ENCODE measurements at regions not wholly inside any gene's neighbourhood (a gene's known extent, or its start where the extent isn't known, plus 50 kb on each side); places are given as distances from the start of the nearest gene placed in this dataset.

DNA sequence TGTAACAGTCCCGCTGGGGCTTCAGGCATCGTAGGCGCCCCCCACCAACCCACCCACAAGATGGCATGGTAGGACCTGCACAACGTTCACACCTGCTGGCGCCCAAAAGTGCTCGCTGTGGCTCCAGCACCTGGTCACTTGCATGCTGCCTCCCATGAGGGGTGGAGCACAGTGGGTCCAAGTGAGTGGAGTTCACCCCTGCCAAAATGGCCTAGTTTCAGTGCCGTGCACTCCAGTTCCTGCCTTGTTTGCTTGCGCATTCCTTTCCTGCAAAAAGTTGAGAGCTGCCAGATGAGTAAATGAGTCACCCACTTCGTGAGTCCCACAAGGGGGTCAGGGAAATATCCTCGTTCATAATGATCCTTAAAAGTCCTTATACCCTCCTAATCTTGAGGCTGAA is 788.7 kb upstream of the DPPA4 start:
- no peaks in the 10 kb centered on the region for H3K27me3 ChIP-seq (ENCODE audit: control insufficient read depth, insufficient read depth, low read length)
- DNase-seq (ENCODE audit: low read depth) = no peak
- H3K36me3 ChIP-seq (ENCODE audit: control insufficient read depth, insufficient read depth, low read length) = no peaks in the 10 kb centered on the region
- TF ChIP-seq, protein P1, sequence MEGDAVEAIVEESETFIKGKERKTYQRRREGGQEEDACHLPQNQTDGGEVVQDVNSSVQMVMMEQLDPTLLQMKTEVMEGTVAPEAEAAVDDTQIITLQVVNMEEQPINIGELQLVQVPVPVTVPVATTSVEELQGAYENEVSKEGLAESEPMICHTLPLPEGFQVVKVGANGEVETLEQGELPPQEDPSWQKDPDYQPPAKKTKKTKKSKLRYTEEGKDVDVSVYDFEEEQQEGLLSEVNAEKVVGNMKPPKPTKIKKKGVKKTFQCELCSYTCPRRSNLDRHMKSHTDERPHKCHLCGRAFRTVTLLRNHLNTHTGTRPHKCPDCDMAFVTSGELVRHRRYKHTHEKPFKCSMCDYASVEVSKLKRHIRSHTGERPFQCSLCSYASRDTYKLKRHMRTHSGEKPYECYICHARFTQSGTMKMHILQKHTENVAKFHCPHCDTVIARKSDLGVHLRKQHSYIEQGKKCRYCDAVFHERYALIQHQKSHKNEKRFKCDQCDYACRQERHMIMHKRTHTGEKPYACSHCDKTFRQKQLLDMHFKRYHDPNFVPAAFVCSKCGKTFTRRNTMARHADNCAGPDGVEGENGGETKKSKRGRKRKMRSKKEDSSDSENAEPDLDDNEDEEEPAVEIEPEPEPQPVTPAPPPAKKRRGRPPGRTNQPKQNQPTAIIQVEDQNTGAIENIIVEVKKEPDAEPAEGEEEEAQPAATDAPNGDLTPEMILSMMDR (IDR thresholded peaks at IDR 0.05; ENCODE audit: insufficient read depth, low read length, poor library complexity, severe bottlenecking) = no peak
- no peak overlapping the region for H3K4me3 ChIP-seq (ENCODE audit: low read depth, low read length)

DNA sequence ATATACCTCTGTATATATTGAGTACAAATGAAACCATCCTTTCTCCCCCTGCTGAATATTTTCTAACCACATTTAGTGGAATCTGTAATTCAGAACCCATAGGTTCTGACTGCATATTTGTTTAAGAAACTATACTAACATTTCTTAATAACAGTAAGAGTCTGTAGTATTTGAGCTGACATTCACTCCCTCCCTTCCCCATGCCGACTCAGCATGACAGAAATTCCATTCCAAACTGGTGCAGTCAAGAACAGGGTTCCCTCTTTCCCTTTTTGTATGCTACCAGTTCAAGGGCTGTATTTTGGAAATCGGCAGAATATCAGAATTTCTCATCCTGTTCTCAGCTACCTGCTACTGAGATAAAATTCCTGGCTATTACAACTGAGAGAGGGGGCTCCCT is 796.6 kb upstream of the DPPA4 start:
- H3K27me3 ChIP-seq (ENCODE audit: control insufficient read depth, insufficient read depth, low read length) = no peaks in the 10 kb centered on the region
- H3K36me3 ChIP-seq (ENCODE audit: control insufficient read depth, insufficient read depth, low read length) = no peaks in the 10 kb centered on the region
- TF ChIP-seq, protein P1 (IDR thresholded peaks at IDR 0.05; ENCODE audit: insufficient read depth, low read length, poor library complexity, severe bottlenecking) = no peak
- no peak for DNase-seq (ENCODE audit: low read depth)
- no peak overlapping the region for H3K4me3 ChIP-seq (ENCODE audit: low read depth, low read length)

DNA sequence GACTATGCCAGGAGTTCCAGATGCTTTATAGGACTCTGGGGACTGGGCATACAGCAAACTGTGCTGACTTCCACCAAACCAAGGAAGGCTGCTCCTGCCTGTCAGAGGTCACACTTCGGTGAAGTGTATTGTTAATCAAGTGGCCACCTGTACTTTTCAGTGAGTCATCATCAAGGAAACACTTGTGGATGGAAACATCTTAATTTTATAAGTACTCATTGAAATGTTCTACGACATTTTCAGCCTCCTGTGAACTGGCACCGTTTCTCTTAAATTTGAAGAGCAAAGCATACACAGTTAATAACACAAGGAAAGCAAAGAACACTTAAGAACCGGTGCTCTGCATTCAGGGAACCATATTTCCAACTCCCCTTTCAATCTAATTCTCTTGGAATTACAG is 801.7 kb upstream of the DPPA4 start:
- H3K36me3 ChIP-seq (ENCODE audit: control insufficient read depth, insufficient read depth, low read length) = no peaks in the 10 kb centered on the region
- H3K27me3 ChIP-seq (ENCODE audit: control insufficient read depth, insufficient read depth, low read length) = no peaks in the 10 kb centered on the region
- TF ChIP-seq, protein P1 (IDR thresholded peaks at IDR 0.05; ENCODE audit: insufficient read depth, low read length, poor library complexity, severe bottlenecking) = no peak
- no peak overlapping the region for H3K4me3 ChIP-seq (ENCODE audit: low read depth, low read length)
- DNase-seq (ENCODE audit: low read depth) = peak; percentile 7

DNA sequence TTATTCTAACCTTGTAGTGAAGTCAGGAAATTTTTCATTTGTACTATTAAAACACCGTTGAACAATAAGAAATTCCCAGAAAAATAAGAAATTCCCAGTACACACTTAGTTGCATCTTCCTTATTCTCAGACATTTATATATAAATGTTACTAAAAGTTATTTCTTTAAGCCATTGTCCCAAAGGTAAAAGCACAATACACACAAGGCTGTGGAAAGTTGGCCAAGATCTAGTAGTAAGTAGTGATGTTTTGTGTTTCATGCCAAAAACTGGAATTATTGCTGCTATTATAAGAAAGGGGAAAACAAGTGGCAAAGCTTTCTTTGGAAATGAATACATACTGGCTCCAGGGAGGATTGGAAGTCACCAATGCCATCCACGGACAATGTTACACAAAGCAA is 802.5 kb upstream of the DPPA4 start:
- TF ChIP-seq, protein P1 (IDR thresholded peaks at IDR 0.05; ENCODE audit: insufficient read depth, low read length, poor library complexity, severe bottlenecking) = no peak
- no peak overlapping the region for H3K4me3 ChIP-seq (ENCODE audit: low read depth, low read length)
- no peaks in the 10 kb centered on the region for H3K36me3 ChIP-seq (ENCODE audit: control insufficient read depth, insufficient read depth, low read length)
- no peak for DNase-seq (ENCODE audit: low read depth)
- no peaks in the 10 kb centered on the region for H3K27me3 ChIP-seq (ENCODE audit: control insufficient read depth, insufficient read depth, low read length)

DNA sequence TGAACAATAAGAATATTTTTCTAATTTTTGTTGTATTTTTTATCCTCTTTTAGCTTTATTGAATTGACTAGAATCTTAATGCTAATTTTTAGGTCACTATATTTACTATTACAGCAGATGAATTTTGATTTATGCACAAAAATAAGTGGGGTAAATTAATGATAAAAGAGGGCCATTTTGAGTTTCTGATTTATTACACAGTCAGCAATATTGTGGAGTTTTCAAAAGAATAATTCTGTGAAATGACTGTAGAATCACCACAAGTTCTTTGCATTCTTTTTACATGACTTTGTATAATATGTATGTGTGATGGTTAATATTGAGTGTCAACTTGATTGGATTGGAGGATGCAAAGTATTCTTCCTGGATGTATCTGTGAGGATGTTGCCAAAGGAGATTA is 812.4 kb upstream of the DPPA4 start:
- no peaks in the 10 kb centered on the region for H3K36me3 ChIP-seq (ENCODE audit: control insufficient read depth, insufficient read depth, low read length)
- H3K27me3 ChIP-seq (ENCODE audit: control insufficient read depth, insufficient read depth, low read length) = no peaks in the 10 kb centered on the region
- H3K4me3 ChIP-seq (ENCODE audit: low read depth, low read length) = no peak overlapping the region
- TF ChIP-seq, protein P1 (IDR thresholded peaks at IDR 0.05; ENCODE audit: insufficient read depth, low read length, poor library complexity, severe bottlenecking) = no peak
- no peak for DNase-seq (ENCODE audit: low read depth)

DNA sequence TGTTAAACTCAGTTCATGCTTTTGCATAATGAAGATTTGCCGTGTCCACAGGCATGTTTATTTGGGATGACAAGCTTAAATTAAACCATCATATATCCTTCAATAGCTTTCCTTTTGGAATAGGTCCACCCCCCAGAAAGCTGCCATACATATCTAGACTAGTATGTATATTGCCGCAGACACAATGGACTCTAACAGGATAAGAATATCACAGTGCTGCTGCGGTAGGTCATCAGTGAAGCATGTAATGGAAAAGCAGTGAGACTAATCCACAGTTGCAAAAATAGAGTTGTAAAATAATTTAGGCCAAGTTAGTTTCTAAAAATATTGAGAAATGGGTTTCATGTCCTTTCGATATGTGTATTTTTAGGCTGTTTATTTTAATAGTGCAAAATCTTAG is 819.9 kb upstream of the DPPA4 start:
- H3K27me3 ChIP-seq (ENCODE audit: control insufficient read depth, insufficient read depth, low read length) = no peaks in the 10 kb centered on the region
- no peaks in the 10 kb centered on the region for H3K36me3 ChIP-seq (ENCODE audit: control insufficient read depth, insufficient read depth, low read length)
- TF ChIP-seq, protein P1 (IDR thresholded peaks at IDR 0.05; ENCODE audit: insufficient read depth, low read length, poor library complexity, severe bottlenecking) = no peak
- H3K4me3 ChIP-seq (ENCODE audit: low read depth, low read length) = no peak overlapping the region
- no peak for DNase-seq (ENCODE audit: low read depth)

Data from kidney epithelial cell (primary cell).